Duodenal mucosa (tissue), 2 donors: ENCODE measurements at regions not wholly inside any gene's neighbourhood (a gene's known extent, or its start where the extent isn't known, plus 50 kb on each side); places are given as distances from the start of the nearest gene placed in this dataset.

ENCODE experiments used
- H3K27ac ChIP-seq: one replicate; pipeline ENCODE4 v1.7.0; 2013; ENCODE audit warnings: low read depth, low read length
- H3K27me3 ChIP-seq, 2 donors: one replicate each; pipeline ENCODE4 v1.7.0; 2013; ENCODE audit warnings: low read length in 2 of 2, control low read depth in 1 of 2; ENCODE audit not compliant: insufficient read depth in 2 of 2, control insufficient read depth in 1 of 2
- H3K36me3 ChIP-seq, 2 donors: one replicate each; pipeline ENCODE4 v1.7.0; 2013; ENCODE audit warnings: low read length in 2 of 2, control low read depth in 1 of 2; ENCODE audit not compliant: insufficient read depth in 2 of 2, control insufficient read depth in 1 of 2
- H3K4me1 ChIP-seq, 2 donors: one replicate each; pipeline ENCODE4 v1.7.0; 2013; ENCODE audit warnings: low read length in 2 of 2, control low read depth in 1 of 2; ENCODE audit not compliant: insufficient read depth in 2 of 2, control insufficient read depth in 1 of 2
- H3K4me3 ChIP-seq, 2 donors: one replicate each; pipeline ENCODE4 v1.7.0; 2013; ENCODE audit warnings: low read length in 2 of 2, low read depth in 1 of 2
- H3K9ac ChIP-seq, 2 donors: one replicate each; pipeline ENCODE4 v1.7.0; 2013; ENCODE audit warnings: low read length in 2 of 2, low read depth in 1 of 2
- H3K9me3 ChIP-seq, 2 donors: one replicate each; pipeline ENCODE4 v1.7.0; 2013; ENCODE audit warnings: low read length in 2 of 2, control low read depth in 1 of 2; ENCODE audit not compliant: control insufficient read depth in 1 of 2

DNA sequence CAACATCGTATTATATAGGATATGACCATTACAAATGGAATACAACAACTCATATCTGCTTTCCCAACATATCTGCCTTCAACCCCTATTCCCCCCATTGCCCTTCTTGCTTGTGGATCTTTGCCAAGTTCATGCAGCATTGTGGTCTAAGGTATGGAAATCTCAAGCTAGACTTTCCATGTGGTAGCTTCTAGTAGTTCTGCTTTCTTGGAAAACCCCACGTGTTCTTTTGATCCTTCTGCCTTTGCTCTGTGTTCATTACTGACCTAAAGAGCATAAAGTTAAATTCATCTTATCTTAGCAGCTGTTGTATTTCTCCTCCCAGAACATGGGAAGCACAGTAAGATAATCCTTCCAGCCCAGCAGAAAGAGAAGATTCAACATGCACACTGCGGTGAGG lies 202.0 kb upstream of the SALL1 start:
- H3K27ac ChIP-seq: no peak overlapping the region

GRCh38 chr16:51349626-51350025 lies 198.6 kb upstream of the SALL1 start:
- Histone ChIP-seq H3K36me3 (no peaks in the 10 kb centered on the region), H3K27me3 (no peaks in the 10 kb centered on the region), H3K9me3 (no peaks in the 10 kb centered on the region), H3K4me1 (no peaks in the 10 kb centered on the region), H3K9ac (no peak overlapping the region), H3K4me3 (no peak overlapping the region), H3K27ac (no peak overlapping the region)

More for the DNA sequence above, 202.0 kb upstream of the SALL1 start:
- no peak overlapping the region for H3K9ac ChIP-seq
- no peaks in the 10 kb centered on the region for H3K9me3 ChIP-seq
- H3K4me1 ChIP-seq: no peaks in the 10 kb centered on the region
- H3K36me3 ChIP-seq: no peaks in the 10 kb centered on the region
- H3K27me3 ChIP-seq: no peaks in the 10 kb centered on the region
- H3K4me3 ChIP-seq: no peak overlapping the region

- no peaks in the 10 kb centered on the region for H3K27me3 ChIP-seq
- H3K27ac ChIP-seq: no peak overlapping the region
- no peaks in the 10 kb centered on the region for H3K36me3 ChIP-seq
- no peaks in the 10 kb centered on the region for H3K9me3 ChIP-seq
- H3K4me1 ChIP-seq: no peaks in the 10 kb centered on the region
- no peak overlapping the region for H3K4me3 ChIP-seq
- H3K9ac ChIP-seq: no peak overlapping the region
Observed at GRCh38 chr16:51343411-51343810, 192.3 kb upstream of the SALL1 start.

DNA sequence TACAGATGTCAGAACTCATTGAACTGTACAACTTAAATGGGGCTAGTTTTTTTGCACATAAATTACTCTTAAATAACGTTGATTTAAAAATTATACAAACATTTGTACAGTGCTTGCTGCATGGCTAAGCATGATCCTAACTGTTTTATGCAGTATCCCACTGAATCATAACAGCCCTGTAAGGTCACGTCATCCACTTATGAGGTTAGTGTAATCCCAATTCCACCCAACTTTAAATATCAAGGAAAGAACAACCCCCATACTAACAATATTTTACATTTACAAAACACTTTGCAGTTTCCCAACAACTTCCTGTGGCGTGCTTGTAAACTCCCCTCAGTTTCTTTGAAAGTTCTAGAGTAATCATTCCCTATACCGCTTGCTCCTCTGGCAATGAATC lies 190.1 kb upstream of the SALL1 start:
- H3K9ac ChIP-seq: no peak overlapping the region
- H3K9me3 ChIP-seq: no peaks in the 10 kb centered on the region
- no peaks in the 10 kb centered on the region for H3K36me3 ChIP-seq
- H3K27me3 ChIP-seq: no peaks in the 10 kb centered on the region
- no peak overlapping the region for H3K4me3 ChIP-seq
- no peak overlapping the region for H3K27ac ChIP-seq
- no peaks in the 10 kb centered on the region for H3K4me1 ChIP-seq

DNA sequence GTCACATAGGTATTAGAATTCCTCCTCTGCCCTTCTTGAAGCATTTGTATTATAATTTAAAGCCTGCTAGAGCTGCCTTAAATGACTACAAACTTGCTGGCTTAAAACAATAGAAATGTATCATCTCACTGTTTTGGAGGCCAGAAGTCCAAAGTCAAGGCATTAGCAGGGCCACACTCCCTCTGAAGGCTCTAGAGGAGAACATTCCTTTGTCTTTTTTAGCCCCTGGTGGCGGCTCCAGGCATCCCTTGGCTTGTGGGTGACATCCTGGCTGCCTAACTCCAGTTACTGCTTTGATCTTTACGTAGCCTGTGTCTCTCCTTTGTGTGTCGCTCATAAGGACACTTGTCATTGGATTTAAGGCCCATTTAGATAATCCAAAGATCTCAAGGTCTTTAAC lies 186.6 kb upstream of the SALL1 start:
- no peaks in the 10 kb centered on the region for H3K4me1 ChIP-seq
- H3K4me3 ChIP-seq: no peak overlapping the region
- H3K27ac ChIP-seq: no peak overlapping the region
- no peaks in the 10 kb centered on the region for H3K27me3 ChIP-seq
- H3K9ac ChIP-seq: no peak overlapping the region
- no peaks in the 10 kb centered on the region for H3K9me3 ChIP-seq
- H3K36me3 ChIP-seq: no peaks in the 10 kb centered on the region

DNA sequence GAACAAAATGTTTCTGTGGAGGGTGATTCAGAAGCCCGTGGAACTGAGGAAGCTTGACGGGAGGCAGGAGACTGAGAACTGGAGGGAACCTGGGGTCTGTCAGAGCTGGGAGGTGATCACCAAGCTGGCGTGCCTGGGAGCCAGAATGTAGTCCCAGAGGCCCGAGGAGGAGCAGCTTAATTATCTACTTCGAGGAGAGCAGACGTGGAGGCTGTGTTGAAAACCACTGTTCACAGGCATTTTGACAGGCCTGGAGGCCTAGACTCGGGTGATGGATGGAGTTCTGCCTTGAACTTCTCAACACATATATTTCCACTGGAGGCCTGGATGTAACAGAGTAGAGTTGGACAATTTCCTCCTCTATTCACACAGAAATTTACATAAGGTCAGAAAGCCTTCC lies 177.7 kb upstream of the SALL1 start:
- no peaks in the 10 kb centered on the region for H3K4me1 ChIP-seq
- H3K36me3 ChIP-seq: no peaks in the 10 kb centered on the region
- H3K27me3 ChIP-seq: no peaks in the 10 kb centered on the region
- no peaks in the 10 kb centered on the region for H3K9me3 ChIP-seq
- H3K9ac ChIP-seq: no peak overlapping the region
- no peak overlapping the region for H3K27ac ChIP-seq
- no peak overlapping the region for H3K4me3 ChIP-seq

GRCh38 chr16:51327001-51327400 lies 175.9 kb upstream of the SALL1 start:
- H3K27ac ChIP-seq: no peak overlapping the region
- no peaks in the 10 kb centered on the region for H3K4me1 ChIP-seq
- no peaks in the 10 kb centered on the region for H3K9me3 ChIP-seq

DNA sequence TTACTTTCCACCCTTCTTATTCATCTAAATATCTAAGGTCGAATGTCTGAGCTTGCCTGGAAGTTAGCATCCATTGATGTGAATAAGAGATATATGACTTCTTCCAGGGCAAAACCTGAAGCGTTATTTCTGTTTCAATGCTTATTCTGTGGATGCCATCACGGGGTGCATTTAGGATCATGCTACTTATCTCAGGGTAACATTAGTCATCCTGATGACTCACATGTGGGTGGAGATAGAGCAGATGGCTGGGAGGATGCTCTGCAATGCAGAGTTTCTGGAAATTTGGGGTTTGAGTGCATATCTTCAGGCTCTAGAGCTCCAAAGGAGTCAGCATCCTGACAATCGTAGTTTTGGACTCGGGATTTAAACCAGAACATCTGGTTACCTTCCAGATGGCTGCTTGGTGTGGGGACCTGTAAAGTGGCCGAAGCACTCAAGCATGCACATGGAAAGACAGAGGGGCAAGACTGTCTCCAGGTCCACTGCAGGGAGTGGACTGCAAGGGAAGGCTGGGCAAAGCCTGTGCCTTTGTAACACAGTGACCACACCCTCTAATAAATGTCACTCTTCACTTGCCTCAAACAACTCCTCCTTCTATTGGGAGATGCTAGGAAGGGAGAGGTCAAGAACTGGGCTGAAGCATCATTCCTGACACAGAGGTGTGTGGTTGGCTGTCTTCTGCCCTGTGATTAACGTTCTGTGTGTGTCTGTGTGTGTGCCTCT lies 175.2 kb upstream of the SALL1 start:
- no peaks in the 10 kb centered on the region for H3K27me3 ChIP-seq
- no peaks in the 10 kb centered on the region for H3K36me3 ChIP-seq
- H3K27ac ChIP-seq: no peak overlapping the region
- H3K4me1 ChIP-seq: no peaks in the 10 kb centered on the region
- no peak overlapping the region for H3K9ac ChIP-seq
- no peaks in the 10 kb centered on the region for H3K9me3 ChIP-seq
- no peak overlapping the region for H3K4me3 ChIP-seq

More at GRCh38 chr16:51327001-51327400, 175.9 kb upstream of the SALL1 start:
- Histone ChIP-seq H3K4me3 (no peak overlapping the region), H3K9ac (no peak overlapping the region), H3K36me3 (no peaks in the 10 kb centered on the region), H3K27me3 (no peaks in the 10 kb centered on the region)

GRCh38 chr16:51321251-51321650 lies 170.2 kb upstream of the SALL1 start:
- Histone ChIP-seq H3K27ac (no peak overlapping the region), H3K36me3 (no peaks in the 10 kb centered on the region), H3K9me3 (no peaks in the 10 kb centered on the region), H3K9ac (no peak overlapping the region), H3K4me3 (no peak overlapping the region), H3K4me1 (no peaks in the 10 kb centered on the region), H3K27me3 (no peaks in the 10 kb centered on the region)

DNA sequence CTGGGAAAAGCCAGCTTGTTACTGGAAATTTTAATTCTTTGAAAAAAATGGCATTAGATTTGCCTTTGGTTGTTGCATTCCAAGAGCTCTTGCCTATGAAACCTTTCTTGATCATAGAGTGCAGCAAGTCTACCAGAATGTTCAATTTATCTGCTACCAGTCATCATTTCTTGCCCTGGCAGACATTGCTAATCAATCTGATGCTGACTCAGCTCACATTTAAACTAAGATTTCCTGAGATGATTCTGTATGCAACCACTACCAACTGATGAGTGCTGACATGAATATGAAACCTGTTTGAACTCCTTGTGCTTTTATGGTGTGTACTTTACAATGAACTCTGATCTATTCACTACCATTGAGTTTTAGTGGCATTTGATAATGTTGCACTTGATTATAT lies 166.5 kb upstream of the SALL1 start:
- no peaks in the 10 kb centered on the region for H3K27me3 ChIP-seq
- H3K4me3 ChIP-seq: no peak overlapping the region
- H3K9ac ChIP-seq: no peak overlapping the region
- no peaks in the 10 kb centered on the region for H3K36me3 ChIP-seq
- no peak overlapping the region for H3K27ac ChIP-seq
- no peaks in the 10 kb centered on the region for H3K4me1 ChIP-seq
- peaks cover 0 to 4% of the 10 kb centered on the region in 2 donors for H3K9me3 ChIP-seq
